Activated T-helper 1 cell treated with anti-CD3 and anti-CD28 coated beads, Interleukin-12 subunit alpha, Interleukin-12 subunit beta, Interleukin-2, Interleukin-4 antibody, amounts not matched to agents 30 ng/mL and 10 ng/mL and 1 ng/mL, durations not matched to agents 14 hours and 24 hours and 36 hours (primary cell): ENCODE measurements at regions not wholly inside any gene's neighbourhood (a gene's known extent, or its start where the extent isn't known, plus 50 kb on each side); places are given as distances from the start of the nearest gene placed in this dataset.

Source experiments
- DNase-seq: peaks from one replicate; pipeline ENCODE4 v3.0.0; 2021; ENCODE audit warnings: low spot score
- H3K27ac Mint-ChIP-seq: one replicate; pipeline ENCODE4 v1.8.0; 2021; ENCODE audit warnings: mild to moderate bottlenecking, mixed read lengths
- H3K27me3 Mint-ChIP-seq: one replicate; pipeline ENCODE4 v1.8.0; 2022; ENCODE audit warnings: mild to moderate bottlenecking, moderate library complexity, mixed read lengths; ENCODE audit not compliant: insufficient read depth
- H3K36me3 Mint-ChIP-seq: one replicate; pipeline ENCODE4 v1.8.0; 2021; ENCODE audit warnings: low read depth, mixed read lengths
- H3K4me1 Mint-ChIP-seq: one replicate; pipeline ENCODE4 v1.8.0; 2021; ENCODE audit warnings: low read depth, mixed read lengths
- H3K4me3 Mint-ChIP-seq: one replicate; pipeline ENCODE4 v1.8.0; 2021; ENCODE audit warnings: mild to moderate bottlenecking, moderate library complexity, mixed read lengths
- H3K9me3 Mint-ChIP-seq: one replicate; pipeline ENCODE4 v1.8.0; 2021; ENCODE audit warnings: mixed read lengths
- intact Hi-C: fragments of 100-400 bp; cut with micrococcal nuclease; formaldehyde crosslinking; loops from one replicate; pipeline ENCODE4 v1.15.1; 2024

- intact Hi-C loops = no loop called here
- Mint-ChIP-seq H3K4me1 (no peaks in the 10 kb centered on the region), H3K4me3 (no peak overlapping the region), H3K9me3 (peaks cover 6% of the 10 kb centered on the region), H3K27ac (no peak overlapping the region), H3K27me3 (peaks cover 1% of the 10 kb centered on the region), H3K36me3 (no peaks in the 10 kb centered on the region)
- DNase-seq = no peak
Observed at GRCh38 chr11:129503646-129504045, 128.0 kb downstream of the BARX2 start.

GRCh38 chr11:129505266-129505665 lies 129.6 kb downstream of the BARX2 start:
- no peak for DNase-seq
- H3K36me3 Mint-ChIP-seq = no peaks in the 10 kb centered on the region
- peaks cover 6% of the 10 kb centered on the region for H3K9me3 Mint-ChIP-seq
- intact Hi-C loops = no loop called here
- H3K27me3 Mint-ChIP-seq = no peaks in the 10 kb centered on the region
- H3K27ac Mint-ChIP-seq = no peak overlapping the region
- no peaks in the 10 kb centered on the region for H3K4me1 Mint-ChIP-seq
- no peak overlapping the region for H3K4me3 Mint-ChIP-seq

DNA sequence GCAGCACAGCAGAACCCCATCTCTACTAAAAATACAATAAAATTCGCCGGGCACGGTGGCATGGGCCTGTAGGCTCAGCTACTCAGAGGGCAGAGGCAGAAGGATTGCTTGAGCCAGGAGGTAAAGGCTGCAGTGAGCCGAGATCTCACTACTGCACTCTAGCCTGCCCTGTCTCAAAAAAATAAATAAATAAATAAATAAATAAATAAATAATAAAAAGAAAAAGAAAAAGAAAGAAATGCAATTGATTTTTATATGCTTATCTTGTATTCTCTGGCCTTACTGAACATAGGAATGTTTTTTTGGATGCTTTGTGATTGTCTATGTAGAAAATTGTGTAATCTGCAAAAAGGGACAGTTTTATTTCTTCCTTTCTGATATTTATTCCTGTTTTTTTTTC lies 132.5 kb downstream of the BARX2 start:
- Mint-ChIP-seq H3K4me1 (no peaks in the 10 kb centered on the region), H3K27me3 (no peaks in the 10 kb centered on the region), H3K4me3 (no peak overlapping the region), H3K36me3 (no peaks in the 10 kb centered on the region), H3K27ac (no peak overlapping the region), H3K9me3 (peaks cover 8% of the 10 kb centered on the region)
- no peak for DNase-seq
- intact Hi-C loops = no loop called here

DNA sequence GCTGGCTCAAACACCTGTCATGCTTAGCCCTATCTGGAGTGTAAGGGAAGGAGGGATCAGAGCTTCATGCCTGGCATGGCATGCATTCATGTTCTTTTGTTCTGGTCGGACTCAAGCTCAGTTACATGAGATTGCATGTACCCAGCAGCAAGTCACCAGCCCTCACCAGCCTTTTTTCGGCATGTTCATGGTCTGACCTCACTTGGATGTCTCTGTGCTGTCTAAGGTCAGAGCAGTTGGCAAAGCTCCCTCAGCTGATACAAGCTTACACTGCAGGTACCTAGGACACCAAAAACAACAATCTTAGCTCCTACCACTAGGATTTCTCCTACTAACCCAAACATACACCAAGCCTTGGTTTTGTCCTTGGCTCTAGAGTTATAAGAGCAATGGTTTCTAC lies 152.6 kb downstream of the BARX2 start:
- Mint-ChIP-seq H3K4me3 (no peak overlapping the region), H3K36me3 (no peaks in the 10 kb centered on the region), H3K27me3 (no peaks in the 10 kb centered on the region), H3K4me1 (no peaks in the 10 kb centered on the region), H3K9me3 (peaks cover 4% of the 10 kb centered on the region), H3K27ac (no peak overlapping the region)
- DNase-seq = no peak
- intact Hi-C loops = no loop called here

GRCh38 chr11:129530154-129530895 lies 154.7 kb downstream of the BARX2 start:
- no peak overlapping the region for H3K4me3 Mint-ChIP-seq
- H3K27ac Mint-ChIP-seq = no peak overlapping the region
- H3K9me3 Mint-ChIP-seq = peaks cover 11% of the 10 kb centered on the region
- DNase-seq = no peak
- peaks cover 4% of the 10 kb centered on the region for H3K27me3 Mint-ChIP-seq
- no peaks in the 10 kb centered on the region for H3K36me3 Mint-ChIP-seq
- no peaks in the 10 kb centered on the region for H3K4me1 Mint-ChIP-seq
- intact Hi-C loops = no loop called here

GRCh38 chr11:129533395-129533794 lies 157.7 kb downstream of the BARX2 start:
- Mint-ChIP-seq H3K9me3 (peaks cover 26% of the 10 kb centered on the region), H3K4me1 (no peaks in the 10 kb centered on the region), H3K27me3 (peaks cover 4% of the 10 kb centered on the region), H3K36me3 (no peaks in the 10 kb centered on the region), H3K27ac (no peak overlapping the region), H3K4me3 (no peak overlapping the region)
- DNase-seq = no peak
- intact Hi-C loops = no loop called here

GRCh38 chr11:129536338-129536737 lies 160.7 kb downstream of the BARX2 start:
- DNase-seq = no peak
- no peak overlapping the region for H3K27ac Mint-ChIP-seq
- peaks cover 37% of the 10 kb centered on the region for H3K9me3 Mint-ChIP-seq
- no peaks in the 10 kb centered on the region for H3K36me3 Mint-ChIP-seq
- H3K4me3 Mint-ChIP-seq = no peak overlapping the region
- no peaks in the 10 kb centered on the region for H3K4me1 Mint-ChIP-seq
- H3K27me3 Mint-ChIP-seq = peaks cover 4% of the 10 kb centered on the region
- intact Hi-C loops = no loop called here

DNA sequence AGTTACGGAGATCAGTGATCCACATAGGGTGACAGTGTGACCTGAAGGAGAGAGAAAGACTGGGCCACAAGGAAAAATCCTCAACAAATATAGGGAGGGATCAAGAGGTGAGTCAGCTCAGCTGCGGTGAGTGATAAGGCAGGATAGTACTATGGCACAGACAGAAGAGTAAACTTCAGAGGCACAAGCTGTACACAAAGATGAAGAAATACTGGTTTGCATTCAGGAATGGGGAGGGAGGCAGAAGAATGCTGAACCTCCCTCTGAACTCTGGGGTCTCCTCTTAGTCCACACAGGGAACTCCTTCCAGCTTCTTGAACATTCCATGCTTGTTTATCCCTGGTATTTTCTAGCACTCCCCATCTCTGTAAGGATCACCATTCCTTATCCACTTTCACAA lies 162.7 kb downstream of the BARX2 start:
- DNase-seq = no peak
- H3K27ac Mint-ChIP-seq = no peak overlapping the region
- H3K36me3 Mint-ChIP-seq = no peaks in the 10 kb centered on the region
- H3K27me3 Mint-ChIP-seq = peaks cover 4% of the 10 kb centered on the region
- H3K4me1 Mint-ChIP-seq = no peaks in the 10 kb centered on the region
- intact Hi-C loops = no loop called here
- peaks cover 41% of the 10 kb centered on the region for H3K9me3 Mint-ChIP-seq
- no peak overlapping the region for H3K4me3 Mint-ChIP-seq

- Mint-ChIP-seq H3K4me3 (no peak overlapping the region), H3K9me3 (peaks cover 22% of the 10 kb centered on the region), H3K36me3 (no peaks in the 10 kb centered on the region), H3K27me3 (peaks cover 1% of the 10 kb centered on the region), H3K4me1 (no peaks in the 10 kb centered on the region), H3K27ac (no peak overlapping the region)
- DNase-seq = no peak
- intact Hi-C loops = no loop called here
Observed at GRCh38 chr11:129543515-129544290, 168.1 kb downstream of the BARX2 start.

DNA sequence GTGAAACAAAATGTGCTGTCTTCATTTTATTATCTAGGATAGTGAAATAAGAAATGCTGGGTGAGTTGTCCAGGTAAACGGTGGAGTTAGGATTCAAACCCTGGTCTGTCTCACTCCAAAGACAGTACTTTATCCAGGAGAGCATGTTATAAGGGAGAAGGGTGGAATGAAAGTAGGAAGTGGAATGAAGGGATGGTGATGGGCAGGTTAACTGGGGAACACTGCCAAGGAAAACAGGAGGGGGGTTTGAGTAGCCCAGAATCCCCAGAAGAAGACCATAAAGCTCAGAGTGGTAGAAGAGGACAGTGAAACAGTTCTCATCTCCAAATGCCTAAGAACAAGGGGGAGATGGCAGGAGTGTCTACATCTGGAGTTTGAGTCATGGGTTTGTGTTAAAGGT lies 169.0 kb downstream of the BARX2 start:
- intact Hi-C loops = no loop called here
- DNase-seq = no peak
- Mint-ChIP-seq H3K9me3 (peaks cover 23% of the 10 kb centered on the region), H3K27ac (no peak overlapping the region), H3K27me3 (peaks cover 1% of the 10 kb centered on the region), H3K4me3 (no peak overlapping the region), H3K4me1 (no peaks in the 10 kb centered on the region), H3K36me3 (no peaks in the 10 kb centered on the region)

- peaks cover 21% of the 10 kb centered on the region for H3K9me3 Mint-ChIP-seq
Observed at GRCh38 chr11:129546266-129546665, 170.6 kb downstream of the BARX2 start.

DNA sequence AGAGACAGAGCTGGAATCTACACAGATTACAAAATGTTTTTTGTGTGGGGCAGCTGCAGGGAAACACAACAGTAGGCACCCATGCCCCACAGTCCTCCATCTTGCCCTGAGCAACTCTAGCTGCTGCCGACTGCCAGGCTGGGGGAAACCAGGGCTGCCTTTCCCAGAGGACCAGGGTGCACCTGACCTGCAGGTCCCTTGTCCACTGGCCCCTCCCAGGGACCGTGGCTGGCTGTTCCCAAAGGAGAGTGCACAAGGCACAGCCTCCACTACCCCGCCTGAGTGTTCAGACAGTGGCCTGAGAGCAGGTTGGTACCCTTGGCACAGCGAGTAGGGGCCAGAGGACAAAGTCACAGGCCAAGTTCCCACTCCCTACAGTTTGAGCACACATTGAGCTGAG lies 181.8 kb downstream of the BARX2 start:
- Mint-ChIP-seq H3K4me1 (no peaks in the 10 kb centered on the region), H3K9me3 (peaks cover 12% of the 10 kb centered on the region), H3K27me3 (no peaks in the 10 kb centered on the region), H3K4me3 (no peak overlapping the region), H3K27ac (no peak overlapping the region), H3K36me3 (peaks cover 2% of the 10 kb centered on the region)
- intact Hi-C loops = no loop called here
- DNase-seq = no peak

More at GRCh38 chr11:129546266-129546665, 170.6 kb downstream of the BARX2 start:
- Mint-ChIP-seq H3K27me3 (peaks cover 1% of the 10 kb centered on the region), H3K27ac (no peak overlapping the region), H3K4me1 (no peaks in the 10 kb centered on the region), H3K4me3 (no peak overlapping the region), H3K36me3 (no peaks in the 10 kb centered on the region)
- intact Hi-C loops = no loop called here
- no peak for DNase-seq

GRCh38 chr11:129569007-129569406 lies 193.4 kb downstream of the BARX2 start:
- Mint-ChIP-seq H3K9me3 (peaks cover 7% of the 10 kb centered on the region), H3K27me3 (peaks cover 10% of the 10 kb centered on the region)

More at GRCh38 chr11:129569007-129569406, 193.4 kb downstream of the BARX2 start:
- no peak for DNase-seq
- H3K27ac Mint-ChIP-seq = no peak overlapping the region
- H3K4me3 Mint-ChIP-seq = no peak overlapping the region
- intact Hi-C loops = no loop called here
- H3K4me1 Mint-ChIP-seq = no peaks in the 10 kb centered on the region
- H3K36me3 Mint-ChIP-seq = peaks cover 1% of the 10 kb centered on the region
